GM19240 (cell line): ENCODE measurements at regions not wholly inside any gene's neighbourhood (a gene's known extent, or its start where the extent isn't known, plus 50 kb on each side); places are given as distances from the start of the nearest gene placed in this dataset.

Experiments
- DNase-seq: peaks from one replicate; pipeline ENCODE4 v3.0.0; 2011; ENCODE audit warnings: low spot score; ENCODE audit not compliant: insufficient read length

GRCh38 chr21:27244352-27244751 is 277.5 kb upstream of the ADAMTS5 start:
- DNase-seq, result no peak

DNA sequence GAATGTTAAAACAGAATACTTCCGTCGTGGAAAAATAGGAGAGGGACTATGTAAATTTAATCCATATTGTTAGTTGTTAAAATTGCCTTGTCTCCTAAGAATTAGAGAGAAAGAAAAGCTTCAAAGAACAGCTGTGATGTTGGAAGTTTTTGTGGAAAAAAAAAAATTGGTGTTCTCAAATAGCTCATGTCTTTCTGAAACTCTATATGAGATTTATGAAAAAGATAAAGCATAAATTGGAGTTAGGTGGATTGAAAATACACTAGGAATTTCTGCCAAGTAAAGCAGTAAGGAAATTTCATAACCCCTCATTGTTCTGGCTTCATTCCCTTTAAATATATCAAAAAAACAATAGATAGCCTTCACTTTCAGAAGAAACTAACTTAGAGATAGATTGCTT is 274.0 kb upstream of the ADAMTS5 start:
- no peak for DNase-seq

DNA sequence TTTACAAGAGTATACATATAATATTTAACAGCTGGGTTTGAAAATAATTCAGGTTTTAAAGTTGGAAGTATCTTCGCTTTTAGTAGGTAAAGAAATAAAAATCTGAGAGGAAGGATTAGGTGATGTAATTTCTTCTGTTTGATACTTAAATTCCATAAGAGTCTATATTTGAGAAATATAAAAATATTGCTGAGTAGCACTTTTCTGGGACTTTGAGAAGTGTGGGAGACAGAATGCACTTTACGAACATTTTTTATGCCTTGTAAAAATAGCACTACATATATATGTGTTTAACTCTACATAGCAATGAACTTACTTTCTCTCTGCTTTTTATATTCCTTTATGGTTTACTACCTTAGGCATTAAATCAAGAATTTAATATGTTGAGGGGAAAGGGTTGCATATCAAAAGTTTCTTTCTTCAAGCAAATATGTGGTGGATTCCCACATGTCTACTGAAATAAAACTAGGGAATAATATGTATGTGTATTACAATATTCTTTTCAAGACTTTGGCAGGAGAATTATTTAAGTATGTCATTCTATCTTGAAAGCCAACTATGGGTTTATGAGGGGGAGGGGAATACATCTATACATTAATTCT is 266.7 kb upstream of the ADAMTS5 start:
- no peak for DNase-seq

DNA sequence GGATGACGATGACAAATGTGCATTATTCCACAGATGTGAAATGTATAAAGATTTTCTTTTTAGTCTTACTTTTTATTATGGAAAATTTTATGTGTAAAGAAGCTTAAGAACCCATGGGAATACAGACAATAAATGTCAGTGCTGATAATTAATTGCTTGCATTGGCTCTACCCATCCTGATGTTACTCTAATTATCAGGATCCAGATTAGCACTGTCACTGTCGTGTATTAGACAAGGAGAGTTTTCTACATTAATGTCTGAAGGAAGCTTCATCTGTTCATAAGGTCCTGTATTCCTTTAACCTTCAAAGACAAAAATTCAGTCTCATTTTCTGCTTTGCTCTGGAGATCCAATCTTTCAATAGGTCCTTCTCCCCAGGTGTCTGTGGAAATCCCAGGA is 259.1 kb upstream of the ADAMTS5 start:
- no peak for DNase-seq

DNA sequence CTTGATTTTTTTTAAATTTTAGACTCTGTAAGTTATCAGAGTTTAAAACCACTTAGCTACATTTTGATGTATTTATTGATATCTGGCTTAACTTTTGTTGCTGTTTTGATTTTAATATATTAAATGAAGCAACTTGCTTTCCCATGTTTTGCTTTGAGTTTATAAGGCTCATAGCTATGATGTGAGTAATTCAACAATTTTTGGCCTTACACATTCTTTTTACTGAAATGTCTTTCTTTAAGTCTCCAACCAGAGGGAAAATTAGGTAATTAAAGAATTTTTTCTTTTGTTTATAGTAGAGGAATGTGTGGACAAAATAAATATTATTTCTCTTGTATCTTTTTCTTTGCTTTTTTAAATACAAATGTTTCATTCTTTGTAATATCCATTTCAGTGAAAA is 258.3 kb upstream of the ADAMTS5 start:
- DNase-seq, result no peak

- no peak for DNase-seq
Observed at GRCh38 chr21:27224169-27224568, 257.3 kb upstream of the ADAMTS5 start.

- no peak for DNase-seq
Observed at GRCh38 chr21:27221077-27221476, 254.2 kb upstream of the ADAMTS5 start.

- DNase-seq, result no peak
Observed at GRCh38 chr21:27220416-27220815, 253.5 kb upstream of the ADAMTS5 start.

DNA sequence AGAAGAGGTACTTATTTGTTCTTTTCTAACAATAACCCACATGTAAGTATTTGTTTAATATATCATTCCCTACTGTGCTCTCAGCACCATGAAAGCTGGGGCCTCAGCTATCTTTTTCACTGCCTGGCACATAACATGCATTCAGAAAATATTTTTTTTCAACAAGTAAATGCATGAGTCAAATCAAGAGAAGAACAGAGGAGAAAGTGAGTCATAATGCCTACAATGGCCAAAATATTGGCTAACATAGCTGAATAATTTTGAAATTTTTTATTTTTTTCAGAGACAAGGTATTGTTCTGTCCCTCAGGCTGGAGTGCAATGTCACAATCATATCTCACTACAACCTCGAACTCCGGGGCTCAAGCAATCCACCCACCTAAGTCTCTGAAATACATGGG is 252.2 kb upstream of the ADAMTS5 start:
- DNase-seq, result no peak

DNA sequence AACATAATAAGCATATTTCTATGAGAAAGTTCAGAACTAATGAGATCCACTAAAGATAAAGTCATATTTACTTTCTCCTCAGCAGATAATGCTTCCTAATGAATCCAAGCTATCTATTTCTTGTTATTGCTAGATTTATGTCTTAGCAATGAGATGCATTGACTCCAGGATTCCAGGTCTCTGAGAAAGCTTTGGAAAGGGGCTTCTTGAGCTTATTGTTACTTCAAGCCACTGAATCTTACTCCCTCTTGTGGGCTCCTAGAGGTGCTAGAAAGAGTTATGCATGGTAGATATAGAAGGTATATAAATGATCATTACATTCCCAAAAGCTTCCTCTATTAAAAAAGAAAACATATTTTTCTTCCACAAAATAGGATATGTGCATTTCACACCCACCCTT is 246.4 kb upstream of the ADAMTS5 start:
- DNase-seq, result no peak

- DNase-seq, result no peak
Observed at GRCh38 chr21:27212441-27212840, 245.6 kb upstream of the ADAMTS5 start.

- no peak for DNase-seq
Observed at GRCh38 chr21:27209546-27209945, 242.7 kb upstream of the ADAMTS5 start.

DNA sequence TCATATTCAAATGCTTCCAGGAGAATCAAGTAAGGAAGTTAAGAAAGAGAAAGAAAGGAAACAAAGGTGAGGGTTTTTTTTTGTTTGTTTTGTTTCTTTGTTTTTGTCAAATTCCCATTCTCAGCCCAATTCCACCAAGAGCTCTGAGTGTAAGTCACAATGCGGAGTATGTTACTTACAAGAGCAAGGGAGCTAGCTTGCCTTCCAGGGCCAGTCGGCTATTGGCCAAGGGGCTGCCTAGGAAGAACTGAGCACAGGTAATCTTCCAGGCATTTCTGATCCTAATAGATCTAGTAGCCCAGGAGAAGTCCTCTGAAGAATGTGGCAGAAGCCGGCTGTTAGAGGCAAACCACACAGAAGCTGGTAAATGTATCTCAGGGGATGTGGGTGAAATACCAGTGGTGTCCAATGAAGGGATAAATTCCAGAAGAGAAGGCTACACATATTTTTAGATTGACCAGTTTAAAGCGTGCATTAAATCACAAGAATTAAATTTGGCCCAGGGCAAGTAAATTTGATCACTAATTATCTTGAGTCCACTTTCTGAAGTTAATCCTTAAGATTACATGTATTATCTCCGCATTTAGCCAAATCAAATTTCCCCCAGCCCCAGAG is 239.6 kb upstream of the ADAMTS5 start:
- no peak for DNase-seq

DNA sequence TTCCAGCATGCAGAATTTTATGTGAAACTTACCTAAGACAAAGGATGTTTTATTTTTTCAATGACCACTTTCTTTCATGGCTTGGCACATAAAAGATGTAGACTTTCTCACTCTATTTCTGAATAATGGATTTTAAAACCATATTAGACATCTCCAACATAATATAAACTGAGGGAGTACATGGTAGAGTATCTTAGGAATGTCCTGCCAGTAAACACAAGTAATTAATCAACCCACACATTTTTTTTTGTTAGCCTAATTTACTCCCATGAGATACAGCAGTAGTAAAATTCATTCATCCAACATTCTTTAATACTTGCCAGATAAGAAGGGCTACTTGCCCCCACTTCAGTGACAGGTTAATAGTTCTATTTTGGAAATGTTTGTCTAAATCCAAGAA is 235.4 kb upstream of the ADAMTS5 start:
- no peak for DNase-seq

- DNase-seq, result no peak
Observed at GRCh38 chr21:27201197-27201596, 234.3 kb upstream of the ADAMTS5 start.

DNA sequence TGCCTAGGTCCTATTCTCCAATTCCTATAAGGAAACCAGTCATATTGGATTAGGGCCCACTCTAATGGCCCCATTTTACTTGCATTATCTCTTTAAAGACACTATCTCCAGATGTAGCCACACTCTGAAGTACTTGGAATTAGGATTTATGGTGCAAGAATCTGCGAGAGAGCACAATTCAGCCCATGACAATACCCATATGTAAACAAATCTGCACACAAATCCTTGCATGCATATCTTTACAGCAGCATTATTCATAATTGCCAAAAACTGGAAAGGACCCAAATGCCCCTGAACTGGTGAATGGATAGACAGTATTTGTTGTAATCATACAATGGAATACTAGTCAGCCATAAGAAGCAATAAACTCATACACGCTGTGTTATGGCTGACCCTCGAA is 229.8 kb upstream of the ADAMTS5 start:
- no peak for DNase-seq

DNA sequence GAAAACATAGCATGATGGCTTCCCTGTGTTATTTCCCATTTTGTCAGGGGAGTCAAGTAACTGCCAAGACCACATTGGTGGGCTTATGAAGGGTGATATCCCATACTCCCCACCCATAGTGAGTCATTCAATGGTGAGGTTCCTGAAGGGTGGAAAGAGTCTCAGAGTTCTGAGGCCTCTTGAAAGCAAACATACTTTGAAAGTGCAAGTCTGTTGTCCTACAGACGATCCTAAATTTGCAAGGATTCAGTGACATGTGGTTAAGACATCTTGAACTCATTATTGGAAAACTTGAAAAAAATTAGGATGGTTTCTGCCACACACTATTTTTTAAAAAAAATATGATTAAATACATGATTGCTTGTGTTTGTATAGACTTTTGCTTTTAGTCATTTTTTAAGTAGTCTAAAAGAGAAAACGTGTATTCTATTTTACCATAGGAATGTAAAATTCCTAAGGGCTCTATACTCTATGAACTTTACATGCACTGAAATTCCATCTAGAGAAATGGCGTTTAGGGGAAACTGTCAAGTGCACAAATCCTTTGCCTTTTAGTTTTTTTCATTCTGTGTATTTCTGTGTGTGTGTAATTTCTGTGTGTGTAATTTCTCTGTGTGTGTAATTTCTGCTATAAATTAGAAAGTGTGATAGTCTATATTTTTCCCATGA is 225.5 kb upstream of the ADAMTS5 start:
- DNase-seq, result no peak

- DNase-seq, result no peak
Observed at GRCh38 chr21:27190601-27191000, 223.7 kb upstream of the ADAMTS5 start.

DNA sequence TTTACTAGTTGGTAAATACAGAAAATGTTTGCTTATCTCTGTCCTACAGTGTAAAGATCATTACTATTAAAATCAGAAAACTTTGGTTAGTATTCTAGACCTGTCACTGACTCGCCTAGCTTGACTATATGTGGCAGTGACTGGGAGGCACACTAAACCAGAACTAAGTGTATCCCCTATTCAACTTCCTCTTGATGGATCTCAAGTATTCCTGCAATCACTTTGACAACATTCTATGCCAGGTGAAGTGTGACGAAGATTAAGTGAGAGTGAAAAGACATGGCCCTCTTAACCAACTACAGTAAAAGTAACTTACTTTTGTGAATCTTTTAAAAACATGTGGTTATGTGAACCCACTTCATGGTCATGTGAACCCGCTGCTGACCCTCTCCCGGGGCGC is 223.0 kb upstream of the ADAMTS5 start:
- DNase-seq, result no peak

GRCh38 chr21:27173053-27173452 is 206.2 kb upstream of the ADAMTS5 start:
- no peak for DNase-seq

- no peak for DNase-seq
Observed at GRCh38 chr21:27171707-27172106, 204.8 kb upstream of the ADAMTS5 start.

DNA sequence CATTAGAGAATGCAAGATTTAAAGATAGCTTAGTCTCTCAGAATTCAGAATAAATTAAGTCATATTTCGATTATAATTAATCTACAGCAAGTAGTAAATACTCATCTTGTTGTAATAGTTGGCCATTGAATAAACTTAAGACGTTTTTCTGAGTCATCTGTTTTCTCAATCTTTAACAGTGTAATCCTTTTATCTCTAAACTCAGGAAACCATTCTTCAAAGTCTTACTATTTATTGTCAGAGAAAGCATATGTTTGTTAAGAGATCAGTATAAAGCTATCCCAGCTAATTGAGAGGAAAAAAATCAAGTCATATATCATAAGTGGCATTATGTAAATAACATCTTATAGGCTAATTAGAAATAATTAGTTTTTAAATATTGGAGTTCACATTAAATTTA is 201.2 kb upstream of the ADAMTS5 start:
- no peak for DNase-seq
